ENCODE measurements at regions not wholly inside any gene's neighbourhood (a gene's known extent, or its start where the extent isn't known, plus 50 kb on each side); places are given as distances from the start of the nearest gene placed in this dataset.

- TF ChIP-seq TP53 (CRISPR knock-in tag; IDR thresholded peaks at IDR 0.05) (no peak), MAZ (IDR thresholded peaks at IDR 0.05; ENCODE audit: borderline replicate concordance, low read depth, low read length) (no peak), MYC (IDR thresholded peaks at IDR 0.05; ENCODE audit: borderline replicate concordance, low read length) (no peak), CTCF (IDR thresholded peaks at IDR 0.05) (no peak), PBX3 (IDR thresholded peaks at IDR 0.05) (no peak), USF2 (IDR thresholded peaks at IDR 0.05) (no peak), POLR2AphosphoS2 (conservative IDR thresholded peaks at IDR 0.05; ENCODE audit: low read length) (no peak)
These were observed 71.4 kb upstream of the CDK20 start (continued) for GRCh38 chr9:88045686-88046085.

GRCh38 chr9:88044200-88044599 lies 69.9 kb upstream of the CDK20 start:
- WGBS (ENCODE audit: missing lambda C conversion rate) = 55% methylated on average over 3 of the region's 3 CpGs
- TF ChIP-seq POLR2AphosphoS2 (conservative IDR thresholded peaks at IDR 0.05; ENCODE audit: low read length) = no peak
- TF ChIP-seq CTCF (IDR thresholded peaks at IDR 0.05) = no peak
- TF ChIP-seq ATOH8 (CRISPR knock-in tag; IDR thresholded peaks at IDR 0.05; ENCODE audit: low read depth) = no peak
- TF ChIP-seq HEYL (CRISPR knock-in tag; IDR thresholded peaks at IDR 0.05) = no peak
- TF ChIP-seq RARB (CRISPR knock-in tag; IDR thresholded peaks at IDR 0.05) = no peak
- no peak for TF ChIP-seq HMGXB4 (CRISPR knock-in tag; IDR thresholded peaks at IDR 0.05; ENCODE audit: borderline replicate concordance)
- TF ChIP-seq ZFP36 (IDR thresholded peaks at IDR 0.05; ENCODE audit: borderline replicate concordance, partially characterized antibody) = no peak
- TF ChIP-seq FOSL2 (IDR thresholded peaks at IDR 0.05) = no peak
- no peak for TF ChIP-seq FOSL2 (CRISPR knock-in tag; IDR thresholded peaks at IDR 0.05)
- no peak for TF ChIP-seq ESRRA (IDR thresholded peaks at IDR 0.05; ENCODE audit: borderline replicate concordance, low read length)
- TF ChIP-seq MYC (IDR thresholded peaks at IDR 0.05; ENCODE audit: borderline replicate concordance, low read length) = no peak
- no peak for TF ChIP-seq BCL3 (IDR thresholded peaks at IDR 0.05)
- no peak for TF ChIP-seq HDAC2 (IDR thresholded peaks at IDR 0.05)
- TF ChIP-seq REST (IDR thresholded peaks at IDR 0.05) = no peak
- Histone ChIP-seq H3K9me3 (peaks cover 14% of the 10 kb centered on the region), H3K4me2 (no peak overlapping the region), H3K27ac (no peak overlapping the region), H3K4me3 (no peak overlapping the region), H3K4me1 (no peaks in the 10 kb centered on the region)
- ChIA-PET CTCF (no interaction called here), POLR2A (no interaction called here)
- no peak for FAIRE-seq
- no peak for ATAC-seq
- no peak for DNase-seq (ENCODE audit: low read depth in 1 of 2, low spot score in 1 of 2)

All from A549 (cell line).